Coronary artery (tissue), 2 donors: ENCODE measurements at regions not wholly inside any gene's neighbourhood (a gene's known extent, or its start where the extent isn't known, plus 50 kb on each side); places are given as distances from the start of the nearest gene placed in this dataset.

Experiments used
- DNase-seq: peaks from one replicate; pipeline ENCODE4 v3.0.0-alpha.2; 2017; ENCODE audit warnings: low spot score
- H3K27ac ChIP-seq, 2 donors: fragments of 200-600 bp; sonication (generic); one replicate each; pipeline ENCODE4 v1.5.1; 2016 to 2019
- H3K4me3 ChIP-seq: fragments of 200-600 bp; sonication (generic); 2 replicates; pipeline ENCODE4 v1.5.1; 2016; ENCODE audit warnings: mild to moderate bottlenecking, moderate library complexity
- TF ChIP-seq, protein P1 (sequence below): fragments of 200-600 bp; sonication (generic); IDR thresholded peaks from one replicate; pipeline ENCODE4 v1.5.1; 2019; ENCODE audit warnings: antibody characterized with exemption

DNA sequence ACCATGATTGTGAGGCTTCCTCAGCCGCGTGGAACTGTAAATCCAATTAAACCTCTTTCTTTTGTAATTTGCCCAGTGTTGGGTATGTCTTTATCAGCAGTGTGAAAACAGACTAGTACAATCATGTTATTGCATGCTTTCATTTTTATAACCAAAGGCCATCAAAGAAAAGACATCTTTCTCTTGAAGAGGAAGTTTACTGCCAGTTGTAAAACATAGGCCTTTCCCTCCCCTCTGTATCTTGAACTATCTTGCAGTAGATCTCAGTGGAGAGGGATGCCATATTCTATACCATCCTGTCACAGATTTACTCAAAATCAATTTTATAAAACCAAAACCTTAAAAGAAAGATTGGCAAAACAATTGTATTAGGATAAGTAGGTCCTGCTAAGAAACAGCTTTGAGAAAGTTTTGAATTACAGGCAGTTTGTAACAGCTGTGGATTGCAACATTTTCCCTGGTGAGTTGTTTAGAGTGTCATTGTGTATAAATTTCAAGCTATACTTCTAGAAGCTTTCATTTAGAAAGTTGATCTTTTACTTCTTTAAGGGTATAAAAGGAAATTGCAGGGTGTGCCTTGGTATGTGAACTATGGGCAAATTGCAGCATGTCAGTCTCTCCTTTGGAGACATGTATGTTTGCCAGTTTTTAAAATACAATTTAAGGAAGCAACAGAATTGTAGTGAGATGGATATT is 128.0 kb downstream of the ATP23 start:
- Histone ChIP-seq H3K27ac (no peak overlapping the region), H3K4me3 (no peak overlapping the region)
- TF ChIP-seq, protein P1, sequence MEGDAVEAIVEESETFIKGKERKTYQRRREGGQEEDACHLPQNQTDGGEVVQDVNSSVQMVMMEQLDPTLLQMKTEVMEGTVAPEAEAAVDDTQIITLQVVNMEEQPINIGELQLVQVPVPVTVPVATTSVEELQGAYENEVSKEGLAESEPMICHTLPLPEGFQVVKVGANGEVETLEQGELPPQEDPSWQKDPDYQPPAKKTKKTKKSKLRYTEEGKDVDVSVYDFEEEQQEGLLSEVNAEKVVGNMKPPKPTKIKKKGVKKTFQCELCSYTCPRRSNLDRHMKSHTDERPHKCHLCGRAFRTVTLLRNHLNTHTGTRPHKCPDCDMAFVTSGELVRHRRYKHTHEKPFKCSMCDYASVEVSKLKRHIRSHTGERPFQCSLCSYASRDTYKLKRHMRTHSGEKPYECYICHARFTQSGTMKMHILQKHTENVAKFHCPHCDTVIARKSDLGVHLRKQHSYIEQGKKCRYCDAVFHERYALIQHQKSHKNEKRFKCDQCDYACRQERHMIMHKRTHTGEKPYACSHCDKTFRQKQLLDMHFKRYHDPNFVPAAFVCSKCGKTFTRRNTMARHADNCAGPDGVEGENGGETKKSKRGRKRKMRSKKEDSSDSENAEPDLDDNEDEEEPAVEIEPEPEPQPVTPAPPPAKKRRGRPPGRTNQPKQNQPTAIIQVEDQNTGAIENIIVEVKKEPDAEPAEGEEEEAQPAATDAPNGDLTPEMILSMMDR, result no peak
- no peak for DNase-seq

DNA sequence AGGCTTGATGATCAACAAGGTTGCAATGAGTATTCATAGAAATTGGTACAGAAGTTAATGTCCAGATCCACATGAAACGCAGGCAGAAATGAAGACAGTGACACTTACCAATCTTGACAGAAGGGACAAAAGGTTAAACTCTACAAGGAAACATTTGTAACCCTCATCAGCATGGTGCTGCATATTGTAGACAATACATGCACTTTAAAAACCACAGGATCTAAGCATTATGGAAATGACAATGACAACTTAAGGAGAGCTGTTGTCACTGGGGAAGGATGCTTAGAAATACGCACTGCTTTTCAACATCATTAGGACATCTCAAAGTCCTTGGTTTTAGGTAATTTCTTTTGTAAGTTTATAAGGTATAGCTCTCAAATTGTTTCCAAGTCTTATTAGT is 130.6 kb downstream of the ATP23 start:
- Histone ChIP-seq H3K27ac (no peak overlapping the region), H3K4me3 (no peak overlapping the region)
- DNase-seq, result no peak
- TF ChIP-seq, protein P1, result no peak

DNA sequence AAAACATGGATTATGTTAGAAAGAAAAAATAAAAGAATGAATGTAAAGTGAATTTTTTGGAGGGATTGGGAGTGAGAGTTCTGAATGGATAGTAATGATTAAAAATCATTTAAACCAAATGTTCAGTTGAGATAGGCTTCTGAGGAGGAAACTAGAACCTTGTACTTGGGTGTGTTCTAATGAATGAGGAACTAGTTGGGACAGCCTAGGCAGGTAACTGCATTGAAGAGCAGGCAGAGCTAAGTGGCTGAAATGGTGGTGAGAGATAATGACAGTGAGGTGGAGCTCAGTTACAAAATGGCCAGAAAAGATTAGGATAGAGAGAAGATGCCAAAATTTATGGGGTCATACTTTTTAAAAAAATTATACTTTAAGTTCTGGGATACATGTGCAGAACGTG is 132.9 kb downstream of the ATP23 start:
- no peak overlapping the region for H3K4me3 ChIP-seq
- no peak overlapping the region for H3K27ac ChIP-seq
- DNase-seq, result no peak
- TF ChIP-seq, protein P1, result no peak

DNA sequence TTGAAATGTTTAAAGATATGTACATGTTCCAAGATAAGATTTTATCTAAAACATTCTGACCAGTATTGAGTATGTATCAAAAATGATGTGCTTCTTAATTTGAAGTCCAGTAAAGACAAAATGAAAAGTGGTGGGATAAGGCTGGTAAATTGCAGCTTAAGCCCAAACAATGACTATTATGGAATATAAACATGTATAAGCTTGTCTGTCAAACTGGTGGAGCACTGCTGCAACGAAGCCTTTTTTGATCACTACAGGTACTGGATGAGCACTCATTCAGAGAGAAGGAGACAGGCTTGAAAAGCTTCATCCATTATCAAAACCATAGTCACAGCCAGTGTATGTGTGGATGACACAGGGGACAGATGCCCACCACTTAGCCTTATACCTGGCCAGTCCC is 138.4 kb downstream of the ATP23 start:
- TF ChIP-seq, protein P1, result no peak
- Histone ChIP-seq H3K27ac (no peak overlapping the region), H3K4me3 (no peak overlapping the region)
- no peak for DNase-seq

DNA sequence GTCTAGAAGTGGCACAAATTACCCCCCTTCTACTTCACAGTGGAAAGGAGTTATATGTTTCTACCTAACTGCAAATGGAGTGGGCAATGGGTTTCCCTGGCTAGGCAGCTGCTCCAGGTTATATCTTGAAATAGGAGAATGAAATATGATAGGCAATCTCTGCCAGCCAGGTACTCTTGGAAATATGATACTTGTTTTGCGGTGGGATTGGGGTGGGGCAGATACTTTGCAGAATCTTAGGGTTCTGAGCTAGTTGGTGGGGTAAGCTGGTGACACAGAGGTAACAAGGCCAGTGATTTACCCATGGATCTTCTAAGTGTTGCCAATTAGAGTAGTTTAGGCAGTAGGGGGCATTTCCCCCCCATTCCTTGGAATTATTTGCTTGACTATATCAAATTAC is 140.1 kb downstream of the ATP23 start:
- no peak overlapping the region for H3K27ac ChIP-seq
- TF ChIP-seq, protein P1, result no peak
- DNase-seq, result no peak
- H3K4me3 ChIP-seq, result no peak overlapping the region

DNA sequence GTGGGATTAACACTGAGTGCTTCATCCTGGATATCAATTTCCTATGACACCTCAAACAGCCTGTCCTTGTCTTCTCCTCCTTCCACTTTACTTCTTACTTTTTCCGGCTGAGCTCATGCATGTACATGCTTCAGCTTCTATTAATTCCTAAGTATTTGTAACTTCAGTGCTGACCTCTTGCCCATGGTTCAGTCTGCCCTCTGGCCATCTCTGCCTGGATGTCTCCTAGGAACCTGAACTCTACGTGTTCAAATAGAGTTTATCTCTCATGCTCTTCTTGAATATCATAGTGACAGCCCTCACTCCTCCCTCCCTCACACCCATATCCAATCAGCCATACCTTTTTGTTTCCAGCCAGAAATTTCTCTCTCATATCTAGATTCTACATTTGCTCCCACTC is 141.6 kb downstream of the ATP23 start:
- DNase-seq, result no peak
- H3K4me3 ChIP-seq, result no peak overlapping the region
- TF ChIP-seq, protein P1, result no peak
- no peak overlapping the region for H3K27ac ChIP-seq

DNA sequence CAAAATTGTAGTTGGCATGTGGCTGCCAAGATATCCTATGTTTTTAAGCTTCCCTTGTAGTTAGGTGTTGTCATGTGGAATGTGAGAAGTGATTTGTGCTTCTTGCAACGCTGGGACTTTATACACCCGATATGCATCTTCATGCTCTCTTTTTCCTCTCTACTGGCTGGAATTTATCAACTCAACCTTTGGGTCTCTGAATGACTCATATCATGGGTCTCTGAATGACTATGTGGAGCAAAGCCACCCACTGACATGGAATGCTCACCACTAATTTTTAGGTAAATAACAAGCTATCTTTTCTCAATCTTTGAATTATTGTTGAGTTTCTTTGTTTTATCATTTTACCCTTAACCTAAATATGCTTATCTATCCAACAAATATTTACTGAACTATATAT is 144.6 kb downstream of the ATP23 start:
- DNase-seq, result no peak
- Histone ChIP-seq H3K27ac (no peak overlapping the region), H3K4me3 (no peak overlapping the region)
- TF ChIP-seq, protein P1, result no peak
